ENCODE measurements at regions not wholly inside any gene's neighbourhood (a gene's known extent, or its start where the extent isn't known, plus 50 kb on each side); places are given as distances from the start of the nearest gene placed in this dataset.
"Not testable (repeated sequence)": the region's sequence is repeated elsewhere in the genome, so short reads cannot be mapped to it uniquely, and the experiment has no call there.

DNA sequence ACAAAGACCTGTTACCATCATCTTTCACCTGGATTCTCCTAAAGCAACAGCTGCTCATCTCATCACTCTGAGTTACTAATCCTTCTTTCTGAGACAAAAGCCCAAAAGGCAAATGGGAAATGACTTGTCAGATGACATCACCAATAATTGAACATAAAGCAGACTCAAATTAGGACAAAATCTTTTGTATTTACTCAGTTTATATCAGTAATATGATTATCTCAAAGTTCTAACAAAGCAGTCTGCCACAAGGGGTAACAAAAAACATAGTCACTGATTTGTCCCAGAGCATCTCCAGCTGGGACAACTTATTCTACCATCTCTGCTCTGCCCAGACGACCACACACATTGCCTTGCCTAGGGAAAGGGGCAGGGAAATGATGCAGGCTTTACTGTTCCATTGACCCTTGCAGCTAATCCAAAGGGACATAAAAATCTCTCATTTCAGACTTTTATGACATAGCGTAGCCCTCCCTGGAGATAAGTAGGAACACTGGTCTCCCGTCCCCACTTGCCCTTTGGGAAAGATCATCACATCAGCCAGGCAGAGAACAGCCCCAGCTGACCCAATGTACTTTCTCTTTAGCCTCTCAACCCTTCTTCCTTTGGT lies 249.5 kb upstream of the PTGER4 start:
- no peak overlapping the region for H3K4me3 ChIP-seq (ENCODE audit: low read depth, low read length)
- TF ChIP-seq CTCF (IDR thresholded peaks at IDR 0.05; ENCODE audit: low read depth, low read length, missing control alignments) = no peak
- in situ Hi-C loops (cut with HindIII; ENCODE audit: low sequenced_read_pairs) = no loop called here
- DNase-seq (ENCODE audit: low read depth) = no peak

DNA sequence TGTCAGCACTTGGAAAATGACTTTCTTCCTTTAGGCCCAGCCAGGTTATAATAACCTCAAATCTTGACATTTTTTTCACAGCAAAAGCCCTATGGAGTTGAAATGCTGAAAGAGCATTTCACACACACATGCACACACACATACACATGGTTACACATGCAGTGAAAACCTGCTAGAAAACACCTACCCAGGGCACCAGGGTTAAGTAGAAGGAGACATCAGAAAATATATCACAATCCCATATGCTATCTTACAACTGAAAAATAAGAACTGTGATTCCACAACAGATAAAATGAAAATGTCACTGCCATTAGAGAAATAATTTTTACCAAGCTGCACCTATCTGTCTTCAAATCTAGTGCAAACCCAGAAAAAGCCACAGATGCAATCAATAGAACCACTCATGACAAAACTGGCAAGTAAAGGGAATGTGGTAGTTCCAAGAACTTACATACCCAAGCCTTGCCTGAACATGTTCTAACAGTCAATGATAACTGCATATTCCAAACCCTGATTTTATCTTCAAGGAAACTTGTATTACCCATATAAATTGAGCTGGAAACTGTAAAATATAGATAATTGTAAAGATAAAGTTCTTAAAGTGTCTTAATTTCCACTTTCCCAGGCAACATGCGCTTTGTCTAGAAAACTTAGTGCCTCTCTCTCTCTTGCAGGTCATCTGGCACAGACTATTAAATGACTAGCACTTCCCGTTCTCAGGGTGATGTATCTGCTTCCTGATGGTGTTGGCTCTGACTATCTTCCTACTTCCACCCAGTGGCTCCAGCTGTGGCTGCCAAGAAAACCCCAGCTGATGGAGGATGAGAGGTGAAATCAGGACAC lies 250.2 kb upstream of the PTGER4 start:
- in situ Hi-C loops (cut with HindIII; ENCODE audit: low sequenced_read_pairs) = no loop called here
- TF ChIP-seq CTCF (IDR thresholded peaks at IDR 0.05; ENCODE audit: low read depth, low read length, missing control alignments) = no peak
- DNase-seq (ENCODE audit: low read depth) = no peak
- no peak overlapping the region for H3K4me3 ChIP-seq (ENCODE audit: low read depth, low read length)

GRCh38 chr5:40428815-40429214 lies 250.9 kb upstream of the PTGER4 start:
- no peak for DNase-seq (ENCODE audit: low read depth)
- no peak overlapping the region for H3K4me3 ChIP-seq (ENCODE audit: low read depth, low read length)
- in situ Hi-C loops (cut with HindIII; ENCODE audit: low sequenced_read_pairs) = no loop called here
- no peak for TF ChIP-seq CTCF (IDR thresholded peaks at IDR 0.05; ENCODE audit: low read depth, low read length, missing control alignments)

GRCh38 chr5:40428126-40428525 lies 251.6 kb upstream of the PTGER4 start:
- no peak for TF ChIP-seq CTCF (IDR thresholded peaks at IDR 0.05; ENCODE audit: low read depth, low read length, missing control alignments)
- DNase-seq (ENCODE audit: low read depth) = no peak
- no peak overlapping the region for H3K4me3 ChIP-seq (ENCODE audit: low read depth, low read length)
- in situ Hi-C loops (cut with HindIII; ENCODE audit: low sequenced_read_pairs) = no loop called here

DNA sequence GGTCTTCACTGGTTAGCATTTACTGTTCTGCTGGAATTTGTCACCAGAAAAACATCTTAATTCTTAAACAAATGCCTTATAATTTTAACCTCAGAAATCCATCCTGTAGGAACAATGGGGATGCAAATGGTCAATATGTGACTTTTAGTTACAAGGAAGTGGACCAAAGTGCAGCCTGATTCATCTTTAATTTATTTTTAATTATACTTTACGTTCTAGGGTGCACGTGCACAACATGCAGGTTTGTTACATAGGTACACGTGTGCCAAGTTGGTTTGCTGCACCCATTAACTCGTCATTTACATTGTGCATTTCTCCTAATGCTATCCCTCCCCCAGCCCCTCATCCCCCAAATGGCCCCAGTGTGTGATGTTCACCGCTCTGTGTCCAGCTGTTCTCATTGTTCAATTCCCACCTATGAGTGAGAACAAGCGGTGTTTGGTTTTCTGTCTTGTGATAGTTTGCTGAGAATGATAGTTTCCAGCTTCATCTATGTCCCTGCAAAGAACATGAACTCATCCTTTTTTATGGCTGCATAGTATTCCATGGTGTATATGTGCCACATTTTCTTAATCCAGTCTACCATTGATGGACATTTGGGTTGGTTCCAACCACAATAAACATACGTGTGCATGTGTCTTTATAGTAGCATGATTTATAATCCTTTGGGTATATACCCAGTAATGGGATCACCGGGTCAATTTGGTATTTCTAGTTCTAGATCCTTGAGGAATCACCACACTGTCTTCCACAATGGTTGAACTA lies 262.5 kb upstream of the PTGER4 start:
- H3K4me3 ChIP-seq (ENCODE audit: low read depth, low read length); DNase-seq (ENCODE audit: low read depth); in situ Hi-C loops (cut with HindIII; ENCODE audit: low sequenced_read_pairs): not testable (repeated sequence)

- no peak for DNase-seq (ENCODE audit: low read depth)
- no peak overlapping the region for H3K4me3 ChIP-seq (ENCODE audit: low read depth, low read length)
- in situ Hi-C loops (cut with HindIII; ENCODE audit: low sequenced_read_pairs) = no loop called here
- no peak for TF ChIP-seq CTCF (IDR thresholded peaks at IDR 0.05; ENCODE audit: low read depth, low read length, missing control alignments)
Measured at GRCh38 chr5:40416588-40416987, 263.1 kb upstream of the PTGER4 start.

Data from astrocyte of the cerebellum (primary cell).